Duodenal mucosa (tissue), 2 donors: ENCODE measurements at regions not wholly inside any gene's neighbourhood (a gene's known extent, or its start where the extent isn't known, plus 50 kb on each side); places are given as distances from the start of the nearest gene placed in this dataset.

Experiments used
- H3K27ac ChIP-seq: one replicate; pipeline ENCODE4 v1.7.0; 2013; ENCODE audit warnings: low read depth, low read length
- H3K27me3 ChIP-seq, 2 donors: one replicate each; pipeline ENCODE4 v1.7.0; 2013; ENCODE audit warnings: low read length in 2 of 2, control low read depth in 1 of 2; ENCODE audit not compliant: insufficient read depth in 2 of 2, control insufficient read depth in 1 of 2
- H3K36me3 ChIP-seq, 2 donors: one replicate each; pipeline ENCODE4 v1.7.0; 2013; ENCODE audit warnings: low read length in 2 of 2, control low read depth in 1 of 2; ENCODE audit not compliant: insufficient read depth in 2 of 2, control insufficient read depth in 1 of 2
- H3K4me1 ChIP-seq, 2 donors: one replicate each; pipeline ENCODE4 v1.7.0; 2013; ENCODE audit warnings: low read length in 2 of 2, control low read depth in 1 of 2; ENCODE audit not compliant: insufficient read depth in 2 of 2, control insufficient read depth in 1 of 2
- H3K4me3 ChIP-seq, 2 donors: one replicate each; pipeline ENCODE4 v1.7.0; 2013; ENCODE audit warnings: low read length in 2 of 2, low read depth in 1 of 2
- H3K9ac ChIP-seq, 2 donors: one replicate each; pipeline ENCODE4 v1.7.0; 2013; ENCODE audit warnings: low read length in 2 of 2, low read depth in 1 of 2
- H3K9me3 ChIP-seq, 2 donors: one replicate each; pipeline ENCODE4 v1.7.0; 2013; ENCODE audit warnings: low read length in 2 of 2, control low read depth in 1 of 2; ENCODE audit not compliant: control insufficient read depth in 1 of 2

GRCh38 chr15:70345251-70346019, 247.7 kb upstream of the TLE3 start:
- Histone ChIP-seq H3K4me3 (no peak overlapping the region), H3K9me3 (no peaks in the 10 kb centered on the region), H3K36me3 (no peaks in the 10 kb centered on the region), H3K27ac (no peak overlapping the region), H3K4me1 (peaks cover 0 to 4% of the 10 kb centered on the region in 2 donors), H3K9ac (no peak overlapping the region), H3K27me3 (no peaks in the 10 kb centered on the region)

GRCh38 chr15:70344666-70345065, 246.9 kb upstream of the TLE3 start:
- Histone ChIP-seq H3K4me3 (no peak overlapping the region), H3K27me3 (no peaks in the 10 kb centered on the region), H3K9ac (no peak overlapping the region), H3K36me3 (no peaks in the 10 kb centered on the region), H3K27ac (no peak overlapping the region), H3K9me3 (no peaks in the 10 kb centered on the region), H3K4me1 (peaks cover 4% of the 10 kb centered on the region in 2 donors)

GRCh38 chr15:70343961-70344621, 246.4 kb upstream of the TLE3 start:
- Histone ChIP-seq H3K4me3 (no peak overlapping the region), H3K27ac (no peak overlapping the region), H3K9me3 (no peaks in the 10 kb centered on the region), H3K36me3 (no peaks in the 10 kb centered on the region), H3K9ac (no peak overlapping the region), H3K27me3 (no peaks in the 10 kb centered on the region), H3K4me1 (peaks cover 4% of the 10 kb centered on the region in 2 donors)

GRCh38 chr15:70342554-70343548, 245.1 kb upstream of the TLE3 start:
- no peaks in the 10 kb centered on the region for H3K9me3 ChIP-seq
- H3K27me3 ChIP-seq: no peaks in the 10 kb centered on the region
- no peak overlapping the region for H3K27ac ChIP-seq
- H3K4me3 ChIP-seq: no peak overlapping the region
- H3K9ac ChIP-seq: no peak overlapping the region
- no peaks in the 10 kb centered on the region for H3K36me3 ChIP-seq
- peaks cover 4% of the 10 kb centered on the region in 2 donors for H3K4me1 ChIP-seq

GRCh38 chr15:70342141-70342540, 244.4 kb upstream of the TLE3 start:
- Histone ChIP-seq H3K4me1 (peaks cover 4% of the 10 kb centered on the region in 2 donors), H3K27me3 (no peaks in the 10 kb centered on the region), H3K9ac (no peak overlapping the region), H3K4me3 (no peak overlapping the region), H3K27ac (no peak overlapping the region), H3K36me3 (no peaks in the 10 kb centered on the region), H3K9me3 (no peaks in the 10 kb centered on the region)

- H3K9me3 ChIP-seq: no peaks in the 10 kb centered on the region
- H3K27me3 ChIP-seq: no peaks in the 10 kb centered on the region
- peaks cover 4% of the 10 kb centered on the region in 2 donors for H3K4me1 ChIP-seq
- H3K27ac ChIP-seq: no peak overlapping the region
- H3K4me3 ChIP-seq: no peak overlapping the region
- H3K9ac ChIP-seq: no peak overlapping the region
- H3K36me3 ChIP-seq: no peaks in the 10 kb centered on the region
Measured at GRCh38 chr15:70341566-70341965, 243.8 kb upstream of the TLE3 start.

- no peak overlapping the region for H3K9ac ChIP-seq
- no peaks in the 10 kb centered on the region for H3K36me3 ChIP-seq
- no peaks in the 10 kb centered on the region for H3K9me3 ChIP-seq
- no peak overlapping the region for H3K4me3 ChIP-seq
- peaks cover 4% of the 10 kb centered on the region in 2 donors for H3K4me1 ChIP-seq
- no peaks in the 10 kb centered on the region for H3K27me3 ChIP-seq
- no peak overlapping the region for H3K27ac ChIP-seq
Measured at GRCh38 chr15:70340494-70340870, 242.8 kb upstream of the TLE3 start.

GRCh38 chr15:70339571-70340493, 242.1 kb upstream of the TLE3 start:
- no peak overlapping the region for H3K27ac ChIP-seq
- H3K4me1 ChIP-seq: peaks cover 0 to 4% of the 10 kb centered on the region in 2 donors
- H3K36me3 ChIP-seq: no peaks in the 10 kb centered on the region
- H3K9me3 ChIP-seq: peaks cover 0 to 2% of the 10 kb centered on the region in 2 donors
- H3K9ac ChIP-seq: no peak overlapping the region
- H3K4me3 ChIP-seq: no peak overlapping the region
- H3K27me3 ChIP-seq: no peaks in the 10 kb centered on the region
